ENCODE measurements at regions not wholly inside any gene's neighbourhood (a gene's known extent, or its start where the extent isn't known, plus 50 kb on each side); places are given as distances from the start of the nearest gene placed in this dataset.
"Not testable (repeated sequence)": the region's sequence is repeated elsewhere in the genome, so short reads cannot be mapped to it uniquely, and the experiment has no call there.

- Histone ChIP-seq H3K36me3 (replicated peaks in 1 of 2; ENCODE audit: control extremely low read depth in 1 of 2, control insufficient read depth in 1 of 2, extremely low read depth in 1 of 2, insufficient read depth in 2 of 2, low read length in 1 of 2) (no peaks in the 10 kb centered on the region), H3K9me3 (ENCODE audit: control extremely low read depth in 1 of 3, control insufficient read depth in 2 of 3, insufficient read depth in 1 of 3, low read length in 2 of 3) (peaks cover 0 to 6% (median 0%) of the 10 kb centered on the region in 3 donors), H3K27ac (ENCODE audit: low read length in 2 of 2) (no peak overlapping the region), H4K20me1 (ENCODE audit: control insufficient read depth, insufficient read depth, low read length, poor library complexity, severe bottlenecking) (no peaks in the 10 kb centered on the region), H3K4me3 (ENCODE audit: control extremely low read depth in 1 of 5, extremely low read depth in 1 of 5, insufficient read depth in 1 of 5, low read depth in 2 of 5, low read length in 4 of 5) (no peak overlapping the region), H3K27me3 (replicated peaks in 1 of 4; ENCODE audit: control extremely low read depth in 1 of 4, control insufficient read depth in 3 of 4, insufficient read depth in 4 of 4, low read length in 3 of 4) (no peaks in the 10 kb centered on the region), H3K79me2 (ENCODE audit: control insufficient read depth, insufficient read depth, low read length) (no peaks in the 10 kb centered on the region), H3K4me1 (ENCODE audit: control insufficient read depth in 2 of 2, insufficient read depth in 2 of 2, low read length in 2 of 2) (no peaks in the 10 kb centered on the region), H3K4me2 (replicated peaks; ENCODE audit: low read depth, low read length, poor library complexity, severe bottlenecking) (no peak overlapping the region), H3K9ac (ENCODE audit: low read length) (no peak overlapping the region), H2AFZ (ENCODE audit: insufficient read depth, low read depth, low read length, poor library complexity, severe bottlenecking) (no peak overlapping the region)
- no peaks in the 10 kb centered on the region for H3K9me3 Mint-ChIP-seq (ENCODE audit: insufficient read depth)
- TF ChIP-seq CTCF (IDR thresholded peaks at IDR 0.05) (no peak), EZH2 (IDR thresholded peaks at IDR 0.05; ENCODE audit: borderline replicate concordance, insufficient read depth, low read depth, low read length, poor library complexity, severe bottlenecking) (no peak)
- ChIA-PET POLR2A (no interaction called here), CTCF (no interaction called here)
- intact Hi-C loops (cut with micrococcal nuclease): no loop called here
- H3K4me3 Mint-ChIP-seq: no peak overlapping the region
- ATAC-seq (ENCODE audit: low read depth): no peak
- DNase-seq: no peak
- no peak overlapping the region for H3K27ac Mint-ChIP-seq
- no peaks in the 10 kb centered on the region for H3K4me1 Mint-ChIP-seq
- H3K27me3 Mint-ChIP-seq: peaks cover 10% of the 10 kb centered on the region
- 100% methylated on average over 1 of the region's 1 CpG for WGBS (ENCODE audit: insufficient coverage)
These were observed 142.3 kb downstream of the IRX5 start for GRCh38 chr16:55072976-55073375.

- ATAC-seq (ENCODE audit: low read depth) (no peak), DNase-seq (no peak)
- ChIA-PET POLR2A (no interaction called here), CTCF (no interaction called here)
- Mint-ChIP-seq H3K4me1 (no peaks in the 10 kb centered on the region), H3K27ac (no peak overlapping the region), H3K9me3 (ENCODE audit: insufficient read depth) (no peaks in the 10 kb centered on the region), H3K27me3 (peaks cover 10% of the 10 kb centered on the region), H3K4me3 (no peak overlapping the region)
- H3K9ac ChIP-seq (ENCODE audit: low read length): no peak overlapping the region
- no peaks in the 10 kb centered on the region for H3K27me3 ChIP-seq (replicated peaks in 1 of 4; ENCODE audit: control extremely low read depth in 1 of 4, control insufficient read depth in 3 of 4, insufficient read depth in 4 of 4, low read length in 3 of 4)
- no peak overlapping the region for H2AFZ ChIP-seq (ENCODE audit: insufficient read depth, low read depth, low read length, poor library complexity, severe bottlenecking)
- H3K4me2 ChIP-seq (replicated peaks; ENCODE audit: low read depth, low read length, poor library complexity, severe bottlenecking): no peak overlapping the region
- no peak overlapping the region for H3K27ac ChIP-seq (ENCODE audit: low read length in 2 of 2)
- H3K4me1 ChIP-seq (ENCODE audit: control insufficient read depth in 2 of 2, insufficient read depth in 2 of 2, low read length in 2 of 2): no peaks in the 10 kb centered on the region
- no peaks in the 10 kb centered on the region for H3K79me2 ChIP-seq (ENCODE audit: control insufficient read depth, insufficient read depth, low read length)
- H3K36me3 ChIP-seq (replicated peaks in 1 of 2; ENCODE audit: control extremely low read depth in 1 of 2, control insufficient read depth in 1 of 2, extremely low read depth in 1 of 2, insufficient read depth in 2 of 2, low read length in 1 of 2): no peaks in the 10 kb centered on the region
- peaks cover 0 to 9% (median 0%) of the 10 kb centered on the region in 3 donors for H3K9me3 ChIP-seq (ENCODE audit: control extremely low read depth in 1 of 3, control insufficient read depth in 2 of 3, insufficient read depth in 1 of 3, low read length in 2 of 3)
- no peak overlapping the region for H3K4me3 ChIP-seq (ENCODE audit: control extremely low read depth in 1 of 5, extremely low read depth in 1 of 5, insufficient read depth in 1 of 5, low read depth in 2 of 5, low read length in 4 of 5)
- WGBS (ENCODE audit: insufficient coverage): 87% methylated on average over 3 of the region's 4 CpGs
- intact Hi-C loops (cut with micrococcal nuclease): no loop called here
- TF ChIP-seq EZH2 (IDR thresholded peaks at IDR 0.05; ENCODE audit: borderline replicate concordance, insufficient read depth, low read depth, low read length, poor library complexity, severe bottlenecking) (no peak), CTCF (IDR thresholded peaks at IDR 0.05) (no peak)
- H4K20me1 ChIP-seq (ENCODE audit: control insufficient read depth, insufficient read depth, low read length, poor library complexity, severe bottlenecking): no peaks in the 10 kb centered on the region
These were observed 143.2 kb downstream of the IRX5 start for GRCh38 chr16:55073830-55074229.

GRCh38 chr16:55075208-55075607, 144.5 kb downstream of the IRX5 start:
- H2AFZ ChIP-seq (ENCODE audit: insufficient read depth, low read depth, low read length, poor library complexity, severe bottlenecking); H3K27ac ChIP-seq (ENCODE audit: low read length in 2 of 2); H3K27ac Mint-ChIP-seq; H3K4me1 ChIP-seq (ENCODE audit: control insufficient read depth in 2 of 2, insufficient read depth in 2 of 2, low read length in 2 of 2); H3K27me3 ChIP-seq (replicated peaks in 1 of 4; ENCODE audit: control extremely low read depth in 1 of 4, control insufficient read depth in 3 of 4, insufficient read depth in 4 of 4, low read length in 3 of 4); H3K4me2 ChIP-seq (replicated peaks; ENCODE audit: low read depth, low read length, poor library complexity, severe bottlenecking); POLR2A ChIA-PET; intact Hi-C loops (cut with micrococcal nuclease); H3K9me3 Mint-ChIP-seq (ENCODE audit: insufficient read depth); CTCF ChIA-PET; H4K20me1 ChIP-seq (ENCODE audit: control insufficient read depth, insufficient read depth, low read length, poor library complexity, severe bottlenecking); H3K36me3 ChIP-seq (replicated peaks in 1 of 2; ENCODE audit: control extremely low read depth in 1 of 2, control insufficient read depth in 1 of 2, extremely low read depth in 1 of 2, insufficient read depth in 2 of 2, low read length in 1 of 2); H3K27me3 Mint-ChIP-seq; H3K9ac ChIP-seq (ENCODE audit: low read length); H3K4me1 Mint-ChIP-seq; H3K4me3 Mint-ChIP-seq; H3K4me3 ChIP-seq (ENCODE audit: control extremely low read depth in 1 of 5, extremely low read depth in 1 of 5, insufficient read depth in 1 of 5, low read depth in 2 of 5, low read length in 4 of 5); ATAC-seq (ENCODE audit: low read depth); H3K79me2 ChIP-seq (ENCODE audit: control insufficient read depth, insufficient read depth, low read length); DNase-seq; H3K9me3 ChIP-seq (ENCODE audit: control extremely low read depth in 1 of 3, control insufficient read depth in 2 of 3, insufficient read depth in 1 of 3, low read length in 2 of 3): not testable (repeated sequence)
- WGBS (ENCODE audit: insufficient coverage): 93% methylated on average over 5 of the region's 7 CpGs
